ENCODE measurements at regions not wholly inside any gene's neighbourhood (a gene's known extent, or its start where the extent isn't known, plus 50 kb on each side); places are given as distances from the start of the nearest gene placed in this dataset.

DNA sequence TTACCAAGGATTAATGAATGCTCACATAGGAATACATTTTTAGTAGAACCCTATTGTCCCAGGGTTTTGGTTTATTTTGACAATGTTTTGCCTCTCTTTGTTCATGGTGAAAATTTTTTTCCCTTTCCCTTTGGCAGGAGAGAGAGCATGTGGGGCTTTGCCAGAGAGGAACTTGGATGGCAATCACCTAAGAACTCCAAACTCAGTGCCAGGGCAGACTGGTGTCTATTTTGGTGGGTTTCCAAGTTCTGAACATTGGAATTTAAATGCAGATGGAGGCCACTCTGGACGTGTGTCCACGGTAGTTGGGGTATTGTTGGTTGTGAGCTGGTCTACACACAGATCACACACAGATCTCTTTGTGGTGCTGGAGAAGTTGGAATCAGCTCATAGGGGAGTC lies 2091.1 kb upstream of the PIK3C3 start (continued):
- no peak for TF ChIP-seq CHD7 (IDR thresholded peaks at IDR 0.05; ENCODE audit: insufficient replicate concordance, low read length)
- TF ChIP-seq RFX5 (IDR thresholded peaks at IDR 0.05; ENCODE audit: borderline replicate concordance, low read depth, low read length): no peak
- no peak for TF ChIP-seq RXRA (IDR thresholded peaks at IDR 0.05; ENCODE audit: insufficient read depth, low read depth, low read length)
- no peak for TF ChIP-seq HDAC2 (IDR thresholded peaks at IDR 0.05; ENCODE audit: borderline replicate concordance in 1 of 2, low read depth in 2 of 2, low read length in 2 of 2)
- no peak for TF ChIP-seq MAX (IDR thresholded peaks at IDR 0.05)
- no peak for TF ChIP-seq MAFK (IDR thresholded peaks at IDR 0.05; ENCODE audit: low read depth, low read length)

Data from H1 (cell line).